Neural cell (in vitro differentiated cells): ENCODE measurements at regions not wholly inside any gene's neighbourhood (a gene's known extent, or its start where the extent isn't known, plus 50 kb on each side); places are given as distances from the start of the nearest gene placed in this dataset.

ENCODE experiments used
- H2AFZ ChIP-seq: fragments of 200-600, 300-800 bp; sonication (generic), shearing (Covaris generic); 2 replicates; pipeline ENCODE4 v1.6.0; 2014; ENCODE audit warnings: low read depth, mild to moderate bottlenecking, antibody characterized with exemption, low read length, moderate library complexity
- H3F3A ChIP-seq: fragments of 200-600 bp; shearing (Covaris generic); 2 replicates; pipeline ENCODE4 v1.6.1; 2016; ENCODE audit warnings: mild to moderate bottlenecking, moderate library complexity, mixed read lengths, antibody characterized with exemption, low read length; ENCODE audit not compliant: insufficient read depth, poor library complexity, severe bottlenecking
- H3K27ac ChIP-seq: fragments of 200-600, 300-800 bp; sonication (generic), shearing (Covaris generic); 2 replicates; pipeline ENCODE4 v1.5.1; 2014; ENCODE audit warnings: mild to moderate bottlenecking, low read length, moderate library complexity
- H3K27me3 ChIP-seq: fragments of 300-800, 200-600 bp; sonication (generic), shearing (Covaris generic); 2 replicates; pipeline ENCODE4 v1.6.0; 2014; ENCODE audit warnings: mild to moderate bottlenecking, low read depth, low read length, moderate library complexity; ENCODE audit not compliant: insufficient read depth
- H3K36me3 ChIP-seq: fragments of 300-800, 200-600 bp; sonication (generic), shearing (Covaris generic); 2 replicates; pipeline ENCODE4 v1.5.1; 2014; ENCODE audit warnings: mild to moderate bottlenecking, antibody characterized with exemption, low read length, moderate library complexity; ENCODE audit not compliant: insufficient read depth
- H3K4me2 ChIP-seq: fragments of 300-800, 200-600 bp; sonication (generic), shearing (Covaris generic); 2 replicates; pipeline ENCODE4 v1.6.0; 2014; ENCODE audit warnings: mild to moderate bottlenecking, low read length
- H3K4me3 ChIP-seq: fragments of 300-800, 200-600 bp; sonication (generic), shearing (Covaris generic); 2 replicates; pipeline ENCODE4 v1.5.1; 2014; ENCODE audit warnings: mild to moderate bottlenecking, low read length, moderate library complexity
- H3K79me2 ChIP-seq: fragments of 200-600 bp; shearing (Covaris generic); replicated peaks from 2 replicates; pipeline ENCODE4 v1.6.0; 2014; ENCODE audit warnings: mild to moderate bottlenecking, low read length, moderate library complexity; ENCODE audit not compliant: insufficient read depth
- H3K9ac ChIP-seq: fragments of 300-800, 200-600 bp; sonication (generic), shearing (Covaris generic); 2 replicates; pipeline ENCODE4 v1.6.1; 2016; ENCODE audit warnings: mild to moderate bottlenecking, low read length, mixed read lengths
- H3K9me2 ChIP-seq: fragments of 200-600 bp; shearing (Covaris generic); 2 replicates; pipeline ENCODE4 v1.6.1; 2016; ENCODE audit warnings: mild to moderate bottlenecking, low read length, mixed read lengths; ENCODE audit not compliant: insufficient read depth
- H3K9me3 ChIP-seq: fragments of 200-600, 300-800 bp; sonication (generic), shearing (Covaris generic); 2 replicates; pipeline ENCODE4 v1.6.1; 2016; ENCODE audit warnings: mild to moderate bottlenecking, mixed run types, low read length, moderate library complexity, mixed read lengths
- H4K20me1 ChIP-seq: fragments of 200-600 bp; shearing (Covaris generic); 2 replicates; pipeline ENCODE4 v1.6.1; 2016; ENCODE audit warnings: mild to moderate bottlenecking, mixed run types; ENCODE audit not compliant: insufficient read depth
- CTCF ChIP-seq: fragments of 450-650 bp; IDR thresholded peaks from 2 replicates; pipeline ENCODE4 v1.5.1; 2014; ENCODE audit warnings: antibody characterized with exemption, mild to moderate bottlenecking, moderate library complexity; ENCODE audit not compliant: poor library complexity, severe bottlenecking
- EP300 ChIP-seq: fragments of 450-650 bp; conservative IDR thresholded peaks from 2 replicates; pipeline ENCODE4 v1.6.1; 2014; ENCODE audit warnings: antibody characterized with exemption, mild to moderate bottlenecking, moderate library complexity; ENCODE audit not compliant: poor library complexity, severe bottlenecking
- EZH2 ChIP-seq: fragments of 200-600, 300-800 bp; shearing (Covaris generic), sonication (generic); IDR thresholded peaks from 2 replicates; pipeline ENCODE4 v1.6.1; 2014; ENCODE audit warnings: antibody characterized with exemption, low read length, borderline replicate concordance, mild to moderate bottlenecking; ENCODE audit not compliant: insufficient read depth, poor library complexity, severe bottlenecking
- MXI1 ChIP-seq: fragments of 450-650 bp; conservative IDR thresholded peaks from 2 replicates; pipeline ENCODE4 v1.6.1; 2014; ENCODE audit warnings: antibody characterized with exemption, mild to moderate bottlenecking; ENCODE audit not compliant: poor library complexity, severe bottlenecking
- POLR2AphosphoS5 ChIP-seq: IDR thresholded peaks from 2 replicates; pipeline ENCODE4 v1.6.1; 2012
- RAD21 ChIP-seq: fragments of 450-650 bp; conservative IDR thresholded peaks from 2 replicates; pipeline ENCODE4 v1.6.1; 2014; ENCODE audit warnings: antibody characterized with exemption, mild to moderate bottlenecking, moderate library complexity
- REST ChIP-seq: IDR thresholded peaks from 2 replicates; pipeline ENCODE4 v1.6.1; 2012; ENCODE audit warnings: borderline replicate concordance
- SMC3 ChIP-seq: fragments of 450-650 bp; conservative IDR thresholded peaks from 2 replicates; pipeline ENCODE4 v1.6.1; 2014; ENCODE audit warnings: antibody characterized with exemption, mild to moderate bottlenecking, moderate library complexity; ENCODE audit not compliant: poor library complexity
- TAF1 ChIP-seq: IDR thresholded peaks from 2 replicates; pipeline ENCODE4 v1.6.1; 2012; ENCODE audit warnings: low read depth

GRCh38 chrX:30981968-30982367 is 89.9 kb downstream of the FTHL17 start:
- TF ChIP-seq TAF1 (no peak), SMC3 (no peak), CTCF (no peak), MXI1 (no peak), REST (no peak), RAD21 (no peak), POLR2AphosphoS5 (no peak), EZH2 (no peak), EP300 (no peak)
- H4K20me1 ChIP-seq: no peaks in the 10 kb centered on the region
- no peaks in the 10 kb centered on the region for H3K9me2 ChIP-seq
- no peak overlapping the region for H3K4me3 ChIP-seq
- H3K79me2 ChIP-seq: no peaks in the 10 kb centered on the region
- no peaks in the 10 kb centered on the region for H3K27me3 ChIP-seq
- no peak overlapping the region for H3K27ac ChIP-seq
- H3K36me3 ChIP-seq: no peaks in the 10 kb centered on the region
- no peaks in the 10 kb centered on the region for H3K9me3 ChIP-seq
- H3F3A ChIP-seq: no peaks in the 10 kb centered on the region
- H3K9ac ChIP-seq: no peak overlapping the region
- H3K4me2 ChIP-seq: no peak overlapping the region
- no peak overlapping the region for H2AFZ ChIP-seq

GRCh38 chrX:30979271-30979670 is 90.2 kb upstream of the TAB3 start:
- Histone ChIP-seq H4K20me1 (no peaks in the 10 kb centered on the region), H3K27me3 (no peaks in the 10 kb centered on the region), H3K4me3 (no peak overlapping the region), H3K79me2 (no peaks in the 10 kb centered on the region), H3F3A (no peaks in the 10 kb centered on the region), H3K9me3 (no peaks in the 10 kb centered on the region), H3K36me3 (no peaks in the 10 kb centered on the region), H3K9ac (no peak overlapping the region), H3K4me2 (no peak overlapping the region), H3K27ac (no peak overlapping the region), H3K9me2 (no peaks in the 10 kb centered on the region), H2AFZ (no peak overlapping the region)
- TF ChIP-seq POLR2AphosphoS5: no peak
- TF ChIP-seq TAF1: no peak
- TF ChIP-seq SMC3: no peak
- no peak for TF ChIP-seq REST
- no peak for TF ChIP-seq MXI1
- TF ChIP-seq CTCF: no peak
